Stimulated activated CD4-positive, alpha-beta T cell treated with anti-CD3 and anti-CD28 coated beads, Interleukin-12 subunit alpha, Interleukin-12 subunit beta, amount 100 ng/mL, for 48 hours (primary cell): ENCODE measurements at regions not wholly inside any gene's neighbourhood (a gene's known extent, or its start where the extent isn't known, plus 50 kb on each side); places are given as distances from the start of the nearest gene placed in this dataset.

Experiments
- DNase-seq, 3 donors: peaks; one replicate each; pipeline ENCODE4 v3.0.0-alpha.2; 2020; ENCODE audit warnings: low read depth in 2 of 3, low spot score in 1 of 3

DNA sequence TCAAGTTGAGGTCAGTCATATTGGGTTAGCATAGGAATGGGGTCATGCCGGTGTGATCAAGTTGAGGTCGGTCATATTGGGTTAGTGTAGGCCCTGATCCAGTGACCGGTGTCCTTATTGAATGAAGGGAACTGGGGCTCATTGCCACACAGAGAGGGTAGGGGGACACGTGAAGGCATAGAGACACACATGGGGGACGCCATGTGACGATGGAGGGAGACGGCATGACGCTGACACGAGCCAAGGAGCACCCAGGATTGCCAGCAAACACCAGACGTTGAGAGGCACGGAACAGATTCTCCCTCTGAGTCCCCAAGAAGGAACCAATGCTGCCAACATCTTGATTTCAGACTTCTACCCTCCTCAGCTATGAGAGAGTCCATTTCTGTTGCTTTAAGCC lies 136.9 kb upstream of the ZBTB40 start:
- DNase-seq, result no peak

DNA sequence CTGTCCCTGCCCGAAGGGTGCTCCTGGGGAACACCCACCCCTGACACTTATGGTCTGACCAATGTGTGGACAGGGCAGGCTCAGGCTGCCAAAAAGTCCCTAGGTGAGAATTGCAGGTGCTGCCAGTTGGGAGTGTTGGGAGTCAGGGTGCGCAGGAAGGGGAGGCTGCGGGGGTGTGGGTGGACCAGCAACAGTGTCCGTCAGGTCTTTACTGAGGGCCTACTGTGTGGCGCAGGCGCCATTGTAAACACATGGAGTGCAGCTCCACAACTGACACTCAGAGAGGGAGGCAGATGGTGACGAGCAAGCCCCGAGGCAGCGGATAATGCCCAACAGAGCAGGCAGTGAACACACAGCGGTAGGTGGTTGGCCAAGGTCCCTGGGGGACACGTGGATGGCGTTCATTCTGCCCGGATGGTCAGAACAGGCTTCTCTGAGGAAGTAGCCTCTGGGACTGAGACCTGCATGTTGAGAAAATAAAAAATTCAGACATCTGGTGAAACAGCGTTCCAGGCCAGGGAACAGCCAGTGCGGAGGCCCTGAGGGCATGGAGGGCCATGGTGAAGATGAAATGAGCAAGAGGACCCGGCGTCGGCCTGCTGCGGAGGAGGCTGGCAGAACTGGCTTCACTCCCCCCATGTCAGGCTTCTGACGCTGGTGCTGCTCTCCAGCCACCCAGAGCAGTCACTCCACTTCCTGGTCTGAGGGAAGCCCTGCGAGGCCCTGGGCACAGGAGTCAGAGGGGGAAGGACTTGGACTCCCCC lies 136.2 kb upstream of the ZBTB40 start:
- no peak for DNase-seq

DNA sequence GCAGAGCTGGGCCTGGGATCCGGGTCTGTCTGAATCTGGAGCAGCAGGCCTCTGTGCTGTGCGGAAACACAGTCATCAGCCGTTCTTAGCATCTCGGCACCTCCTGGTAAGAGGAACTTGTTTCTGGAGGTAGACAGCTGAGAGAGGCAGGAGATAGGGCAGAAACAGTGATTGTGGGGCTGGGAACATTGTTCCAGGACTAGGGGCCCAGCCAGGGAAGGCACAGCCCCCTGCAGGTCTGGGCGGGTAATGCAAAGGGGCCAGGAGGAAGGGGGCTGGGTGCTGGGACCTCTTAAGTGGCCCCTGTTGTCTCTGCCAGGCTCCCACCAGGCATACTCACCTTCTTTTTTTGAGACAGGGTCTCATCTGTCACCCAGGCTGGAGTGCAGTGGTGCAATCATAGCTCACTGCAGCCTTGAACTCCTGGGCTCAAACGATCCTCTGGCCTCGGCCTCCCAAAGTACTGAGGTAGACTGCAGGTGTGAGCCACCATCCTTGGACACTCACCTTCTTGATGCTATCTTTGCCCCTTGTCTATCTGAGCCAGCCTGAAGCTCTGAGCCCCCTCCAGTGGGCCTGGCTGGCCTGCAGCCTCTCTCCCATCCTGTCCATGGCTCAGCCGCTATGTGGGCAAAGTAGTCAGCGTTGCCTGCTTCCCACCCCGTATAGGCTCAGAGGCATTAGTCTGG lies 134.3 kb upstream of the ZBTB40 start:
- DNase-seq, result peak in 1 of 3 donors; percentile 9

DNA sequence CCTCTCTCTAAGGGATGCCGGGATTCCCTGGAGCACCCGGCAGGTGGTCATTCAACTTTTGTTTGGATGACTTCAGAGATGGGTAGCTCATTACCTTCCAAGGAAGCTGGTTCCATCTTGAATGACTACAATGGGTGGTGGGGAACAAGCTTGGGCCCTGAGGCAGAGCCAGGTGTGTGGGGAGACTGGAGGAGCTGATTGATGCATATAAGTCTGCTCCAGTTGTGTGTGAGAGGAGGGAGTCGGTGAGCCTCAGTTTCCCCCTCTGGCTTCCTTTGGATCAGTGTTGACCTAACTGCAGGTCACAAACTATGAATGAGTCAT lies 133.8 kb upstream of the ZBTB40 start:
- DNase-seq, result no peak

DNA sequence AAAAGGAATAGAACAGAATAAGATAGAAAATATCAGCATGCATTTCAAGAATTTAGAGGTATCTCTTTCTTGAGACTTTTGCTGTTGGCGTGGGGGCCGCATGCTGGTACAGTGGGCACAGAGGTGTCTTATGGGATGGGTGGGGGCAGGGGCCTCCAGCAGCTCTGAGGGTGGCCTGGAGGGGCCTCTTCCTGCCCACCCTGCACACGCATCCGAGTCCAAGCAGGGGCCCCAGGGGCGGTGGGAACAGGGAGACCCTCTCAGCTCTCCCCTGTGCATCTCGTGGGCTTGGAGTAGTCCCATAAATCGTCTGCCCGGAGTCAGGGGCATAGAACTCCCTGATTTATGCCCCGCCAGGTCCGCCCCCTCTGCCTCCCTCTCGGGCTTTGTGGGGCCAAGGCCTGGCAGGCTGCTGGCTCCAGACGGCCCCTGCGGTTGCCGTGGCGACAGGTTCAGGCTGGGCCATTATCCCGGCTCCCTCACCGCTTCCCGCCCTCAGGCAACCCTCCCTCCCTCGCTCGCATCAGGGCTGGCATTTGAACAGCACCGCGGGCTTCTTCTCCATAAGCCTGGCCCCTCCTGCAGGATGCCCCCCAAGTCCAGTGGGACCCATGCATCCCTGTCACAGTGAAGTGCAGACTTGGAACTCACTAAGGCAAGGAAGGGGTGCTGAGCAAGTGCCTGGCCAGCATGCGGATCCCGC lies 133.2 kb upstream of the ZBTB40 start:
- DNase-seq, result no peak

DNA sequence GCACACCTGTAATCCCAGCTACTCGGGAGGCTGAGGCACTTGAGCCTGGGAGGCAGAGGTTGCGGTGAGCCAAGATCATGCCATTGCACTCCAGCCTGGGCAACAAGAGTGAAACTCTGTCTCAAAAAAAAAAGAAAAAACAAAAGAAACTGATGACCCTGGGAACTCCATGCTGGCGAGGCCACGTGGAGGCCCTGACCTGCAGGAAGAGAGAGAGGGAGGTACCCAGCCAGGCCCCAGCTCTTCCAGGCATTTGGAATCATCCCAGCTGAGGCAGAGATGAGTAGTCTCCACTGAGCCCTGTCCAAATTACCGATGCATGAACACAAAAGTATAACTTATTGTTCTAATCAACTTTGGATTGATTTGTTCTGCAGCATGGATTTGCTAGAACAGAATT lies 132.0 kb upstream of the ZBTB40 start:
- DNase-seq, result no peak

DNA sequence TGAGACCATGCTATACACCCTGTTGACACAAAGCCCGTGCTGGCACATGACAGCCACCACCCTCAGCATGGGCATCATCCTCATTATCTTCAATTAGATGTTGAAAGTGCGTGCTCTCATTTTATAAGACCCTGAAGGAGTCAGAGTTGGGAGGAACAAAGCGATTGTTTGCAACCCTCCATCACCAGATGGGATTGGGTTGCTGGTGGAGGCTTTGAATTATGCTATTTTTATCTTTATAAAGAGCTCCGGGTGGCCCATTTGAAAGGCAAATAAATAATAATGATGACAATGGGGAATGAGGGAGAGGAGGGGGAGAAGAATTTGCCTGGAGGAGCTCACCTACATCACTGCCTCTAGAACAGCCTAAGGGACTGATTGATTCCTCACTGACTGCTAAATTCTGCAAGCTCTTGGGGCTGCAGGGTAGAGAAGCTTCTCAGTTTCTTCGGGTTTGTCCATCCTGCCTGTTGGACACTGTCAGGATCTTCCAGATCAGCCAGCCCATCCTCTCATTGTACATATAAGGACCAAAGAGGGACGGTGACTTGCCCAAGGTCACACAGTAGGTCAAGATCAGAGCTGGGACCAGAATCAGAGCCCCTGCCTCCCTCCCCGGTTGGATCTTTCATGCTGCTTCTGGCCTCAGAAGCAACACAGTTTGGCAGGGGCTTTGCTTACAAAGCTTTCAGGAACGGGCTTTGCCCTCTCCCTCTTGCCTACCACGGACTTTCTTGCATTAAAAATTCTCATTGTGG lies 130.9 kb upstream of the ZBTB40 start:
- DNase-seq, result no peak

DNA sequence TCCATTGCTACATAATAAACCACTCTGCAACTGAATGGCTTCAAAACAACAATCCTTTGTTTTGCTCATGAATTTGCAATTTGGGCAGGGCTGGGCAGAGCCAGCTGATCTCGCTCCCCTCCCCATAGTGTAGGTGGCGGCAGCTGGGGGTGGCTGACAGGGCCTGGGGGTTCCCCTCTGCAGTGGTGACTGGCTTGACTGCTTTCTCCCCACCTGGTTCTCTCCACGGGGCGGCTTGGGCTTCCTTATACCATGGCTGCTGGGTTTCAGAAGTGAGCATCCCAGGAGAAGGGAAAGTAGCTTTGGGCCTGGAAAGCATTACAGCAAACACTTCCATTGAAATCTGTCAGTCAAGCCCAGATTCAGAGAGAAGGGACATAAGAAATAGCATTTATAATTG lies 129.7 kb upstream of the ZBTB40 start:
- no peak for DNase-seq

DNA sequence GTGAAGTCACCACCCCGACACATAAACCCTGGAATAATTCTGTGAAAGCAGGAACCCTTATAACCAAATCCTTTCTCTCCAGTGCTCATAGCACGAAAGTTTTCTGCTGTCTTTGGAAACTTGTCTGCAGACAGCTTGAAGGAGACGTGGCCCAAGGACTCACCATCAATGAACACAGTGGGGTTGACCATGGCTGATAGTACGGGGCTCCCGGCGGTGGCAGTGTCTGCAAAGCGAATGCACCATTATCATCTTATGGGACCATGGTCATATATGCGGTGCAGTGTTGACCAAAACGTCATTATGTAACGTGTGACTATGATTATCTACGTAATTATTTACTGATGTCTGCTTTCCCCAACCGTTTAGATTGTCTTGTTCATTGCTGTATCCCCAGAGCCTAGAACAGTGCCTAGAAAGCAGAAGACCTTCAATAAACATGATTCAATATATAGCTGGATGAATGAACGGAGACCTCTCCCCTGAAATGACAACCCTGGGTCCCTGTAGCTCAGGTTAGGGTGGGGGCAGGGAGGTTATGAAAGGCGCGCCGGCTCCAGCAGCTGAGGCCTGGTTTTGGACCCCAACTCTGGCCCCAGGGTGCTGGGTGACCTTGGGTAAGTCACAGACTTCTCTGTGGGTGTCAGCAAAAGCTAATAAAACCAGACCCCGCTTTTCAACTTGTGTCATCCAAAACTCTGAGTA lies 128.4 kb upstream of the ZBTB40 start:
- no peak for DNase-seq

DNA sequence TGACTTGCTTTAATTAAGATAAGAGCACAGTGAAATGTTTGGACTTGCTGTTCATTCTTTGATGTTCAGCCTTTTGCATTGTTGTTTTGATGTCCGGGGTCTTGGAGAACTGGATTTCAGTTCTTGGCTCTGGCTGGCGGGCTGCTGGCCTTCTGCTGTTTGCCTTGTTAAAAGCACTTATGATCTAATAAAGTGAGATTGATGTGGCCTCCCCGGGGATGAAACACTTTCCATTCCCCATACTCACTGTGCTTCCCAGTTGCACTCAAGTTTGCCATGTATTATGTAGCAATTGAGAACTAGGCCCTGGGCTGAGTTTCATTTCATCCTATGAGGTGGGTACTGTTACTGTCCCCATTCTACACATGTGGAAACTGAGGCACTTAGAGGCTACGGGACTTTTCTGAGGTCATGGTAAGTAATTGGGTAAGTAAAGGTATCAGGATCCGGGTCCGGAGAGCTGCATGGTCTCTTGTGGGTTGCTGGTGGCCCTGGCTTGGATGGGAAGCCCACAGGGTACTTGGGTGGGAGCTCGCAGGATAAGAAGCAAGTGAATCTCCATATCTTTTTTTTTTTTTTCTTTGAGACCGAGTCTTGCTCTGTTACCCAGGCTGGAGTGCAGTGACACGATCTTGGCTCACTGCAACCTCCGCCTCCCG lies 127.7 kb upstream of the ZBTB40 start:
- DNase-seq, result no peak

DNA sequence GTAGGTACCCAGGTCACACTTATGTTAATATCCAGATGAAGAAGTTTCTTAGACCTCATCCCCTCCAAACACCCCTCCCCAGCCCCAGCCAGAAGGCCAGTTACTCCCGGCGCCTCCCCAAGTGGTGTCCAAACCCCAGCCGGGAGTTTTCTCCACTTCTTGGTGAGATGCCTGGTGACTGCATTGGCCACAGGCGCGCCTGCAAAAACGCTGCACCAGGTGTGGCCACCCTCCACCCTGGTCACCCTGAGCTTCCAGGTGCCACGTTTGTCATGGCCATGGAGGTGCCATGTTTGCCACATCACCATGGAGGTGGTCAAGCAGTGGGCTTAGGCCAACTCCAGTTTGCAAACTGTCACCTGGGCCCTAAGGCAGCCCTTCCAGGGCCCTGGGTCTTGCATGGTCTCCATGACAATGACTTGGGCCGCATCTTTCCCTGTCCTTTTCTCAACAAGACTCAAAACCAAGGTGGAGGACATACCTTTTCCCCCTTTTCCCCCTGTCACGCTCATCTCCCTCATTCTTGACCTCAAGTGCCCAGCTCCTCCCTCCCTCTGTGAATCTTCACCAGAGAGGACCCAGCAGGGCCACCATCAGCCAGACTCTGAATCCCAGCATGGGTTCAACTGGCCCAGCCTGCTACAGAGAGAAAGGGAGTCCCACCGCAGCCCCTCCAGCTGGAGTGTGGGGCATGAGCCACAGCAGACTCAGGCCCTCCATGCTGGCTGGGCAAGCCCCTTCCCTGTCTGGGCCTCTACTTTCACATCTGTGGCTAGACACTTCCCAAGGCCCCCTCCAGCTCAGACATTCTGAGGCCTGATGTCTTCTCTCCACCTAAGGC lies 125.9 kb upstream of the ZBTB40 start:
- no peak for DNase-seq

DNA sequence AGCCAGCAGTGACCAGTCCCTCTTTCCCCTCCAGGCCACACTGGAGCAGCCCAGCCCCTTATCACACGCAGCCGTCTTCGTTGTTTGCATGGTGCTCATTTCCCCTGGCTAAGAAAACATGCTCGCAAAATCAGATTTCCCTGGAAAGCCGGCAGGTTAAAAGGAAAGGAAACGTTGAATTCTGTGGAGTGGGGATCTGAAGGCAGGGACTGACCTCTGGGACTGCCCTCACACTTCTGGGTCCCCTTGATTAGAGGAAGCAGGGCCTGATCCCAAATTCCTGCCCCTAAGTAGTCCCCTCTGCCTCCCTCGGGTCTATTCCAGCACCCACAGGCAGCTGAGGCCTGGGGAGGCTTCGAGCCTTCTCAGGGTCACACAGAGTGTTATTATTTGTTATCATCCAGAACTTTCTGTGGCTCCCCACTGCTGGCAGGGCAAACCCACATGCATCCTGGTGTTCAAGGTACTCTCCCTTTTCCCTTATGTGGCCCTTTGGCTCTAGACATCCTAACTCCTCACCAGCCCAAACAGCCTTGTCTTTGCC lies 125.2 kb upstream of the ZBTB40 start:
- DNase-seq, result no peak

DNA sequence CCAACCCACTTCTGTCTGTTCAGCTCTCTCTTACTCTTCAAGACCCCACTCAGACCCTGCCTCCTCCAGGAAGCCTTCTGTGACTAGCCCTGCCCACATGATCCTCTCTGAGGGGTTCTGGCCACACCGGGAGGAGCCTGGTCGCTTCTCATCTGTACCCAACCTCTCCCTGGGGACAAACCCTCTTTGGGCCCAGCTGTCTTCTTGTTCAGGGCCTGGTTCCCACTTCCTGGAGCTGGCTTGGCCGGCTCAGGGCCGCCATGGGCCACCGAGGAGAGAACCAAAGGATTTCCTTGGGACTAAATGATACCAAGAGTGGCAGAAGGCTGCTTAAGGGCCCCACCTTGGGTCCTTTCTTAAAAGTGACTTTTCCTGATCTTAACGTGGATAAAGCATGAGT lies 124.7 kb upstream of the ZBTB40 start:
- no peak for DNase-seq

DNA sequence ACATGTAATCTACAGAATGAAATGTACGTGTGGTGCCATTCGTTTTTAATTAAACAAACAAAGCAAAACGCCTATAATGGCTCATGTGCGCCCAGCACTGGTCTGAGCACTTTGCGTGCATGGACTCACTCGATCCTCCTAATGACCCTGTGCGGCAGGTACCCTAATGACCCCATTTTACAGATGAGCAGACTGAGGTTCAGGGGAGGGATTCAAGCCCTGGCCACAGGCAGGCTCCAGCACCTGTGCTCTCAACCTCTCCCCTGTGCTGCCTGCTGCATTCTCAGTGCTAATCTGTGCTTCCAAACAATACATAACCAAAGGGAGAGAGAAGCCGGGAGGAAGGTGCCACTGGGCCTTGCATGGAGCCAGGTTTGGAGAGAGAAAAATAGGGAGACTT lies 124.2 kb upstream of the ZBTB40 start:
- no peak for DNase-seq

DNA sequence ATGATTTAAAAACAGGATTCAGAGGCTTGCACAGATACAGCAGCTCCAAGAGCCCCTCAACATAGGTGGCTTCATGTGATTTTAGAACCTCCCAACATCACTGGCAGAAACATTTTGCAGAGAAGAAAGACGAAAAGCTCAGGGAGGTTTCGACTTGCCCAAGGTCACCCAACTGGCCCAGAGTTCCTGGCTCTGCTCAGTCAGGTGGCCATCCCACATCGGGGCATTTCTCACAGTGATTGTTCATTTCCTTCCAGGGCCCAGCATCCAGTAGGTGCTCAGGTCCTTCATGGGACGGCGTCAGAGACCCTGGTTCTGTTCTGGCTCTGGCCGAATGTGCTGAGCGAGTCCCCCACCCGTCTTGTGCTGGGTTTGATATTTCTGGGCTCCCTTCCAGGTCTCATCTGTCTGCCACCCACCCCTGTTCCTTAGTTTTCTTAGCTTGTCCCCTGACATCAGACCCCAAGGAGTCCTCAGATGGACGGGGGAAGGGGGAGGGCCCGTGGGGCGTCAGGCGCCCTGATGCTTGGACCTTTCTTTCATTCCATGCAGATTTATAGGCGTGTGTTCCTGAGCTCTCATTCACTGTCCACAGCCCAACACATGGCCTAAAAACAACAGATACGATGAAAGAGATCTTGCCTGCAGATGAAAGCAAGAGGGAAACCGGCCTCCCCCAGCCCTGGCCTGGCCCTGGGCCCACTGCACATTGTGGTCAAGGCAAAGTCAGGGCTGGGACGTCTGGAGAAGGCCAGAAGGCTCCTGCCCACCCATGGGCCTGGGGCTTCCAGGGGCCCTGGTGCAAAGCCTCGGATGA lies 123.1 kb upstream of the ZBTB40 start:
- no peak for DNase-seq

DNA sequence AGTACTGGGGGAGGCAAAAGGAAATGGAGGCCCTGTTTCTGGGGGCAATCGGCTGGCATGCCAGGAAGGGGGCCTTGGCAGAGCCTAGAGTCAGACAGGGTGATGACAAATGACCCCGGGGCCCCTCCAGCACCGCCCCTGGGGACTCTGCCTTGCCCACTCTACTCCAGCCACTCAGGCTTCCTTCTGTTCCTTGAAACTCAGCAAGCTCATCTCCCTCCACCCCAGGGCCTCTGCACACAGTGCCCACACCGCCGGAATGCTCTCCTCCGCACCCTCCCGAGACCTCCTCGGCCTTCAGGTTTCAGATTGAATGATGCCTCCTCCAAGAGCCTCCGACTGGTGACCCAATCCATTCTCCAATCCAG lies 122.5 kb upstream of the ZBTB40 start:
- DNase-seq, result no peak

DNA sequence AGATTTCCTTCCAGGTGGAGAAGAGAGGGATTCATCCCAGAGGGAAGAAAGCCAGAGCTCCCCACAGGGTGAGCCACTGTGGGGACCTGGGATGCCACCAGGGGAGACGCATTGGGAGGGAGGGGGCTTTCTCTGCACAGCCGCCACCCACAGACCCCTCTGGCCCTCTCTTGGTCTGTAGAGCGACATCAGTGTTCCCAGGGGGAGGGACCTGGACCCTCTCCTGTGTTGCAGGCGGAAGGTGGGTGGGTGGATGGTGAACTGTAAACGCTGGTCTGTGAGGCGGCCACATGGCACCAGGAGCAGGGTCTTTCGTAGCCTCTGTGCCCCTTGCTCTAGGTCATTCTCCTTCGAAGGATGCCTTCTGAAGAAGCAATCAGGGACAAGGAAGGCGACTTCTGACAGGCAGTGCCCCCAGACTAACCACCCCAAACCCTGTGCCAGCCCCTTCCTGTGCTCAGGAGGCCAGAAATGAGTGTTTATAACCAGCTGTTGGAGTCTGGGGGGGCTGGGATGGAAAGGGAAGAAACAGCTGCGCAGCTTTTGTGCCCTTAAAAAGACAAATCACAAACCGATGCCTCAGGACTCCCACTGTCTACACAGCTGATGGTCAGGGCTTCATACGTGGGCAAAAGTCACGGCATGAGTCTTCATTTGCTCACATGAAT lies 121.4 kb upstream of the ZBTB40 start:
- no peak for DNase-seq

DNA sequence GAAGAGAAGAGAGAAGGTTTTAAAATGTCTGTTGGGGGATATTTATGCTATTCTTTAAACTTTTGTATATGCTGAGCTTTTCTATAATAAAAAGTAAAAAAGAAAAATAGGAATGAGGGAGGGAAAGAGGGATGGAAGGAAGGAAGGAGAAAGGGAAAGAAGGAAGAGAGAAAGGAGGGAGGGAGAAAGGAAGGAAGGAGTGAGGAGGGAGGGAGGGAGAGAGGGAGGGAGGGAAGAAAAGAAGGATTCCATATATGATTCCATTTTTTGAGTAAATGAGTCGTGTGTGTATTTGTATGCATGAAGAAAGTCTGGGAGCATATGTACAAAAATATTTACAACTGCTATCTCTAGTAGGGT lies 120.9 kb upstream of the ZBTB40 start:
- DNase-seq, result no peak
